ENCODE measurements at regions not wholly inside any gene's neighbourhood (a gene's known extent, or its start where the extent isn't known, plus 50 kb on each side); places are given as distances from the start of the nearest gene placed in this dataset.

DNA sequence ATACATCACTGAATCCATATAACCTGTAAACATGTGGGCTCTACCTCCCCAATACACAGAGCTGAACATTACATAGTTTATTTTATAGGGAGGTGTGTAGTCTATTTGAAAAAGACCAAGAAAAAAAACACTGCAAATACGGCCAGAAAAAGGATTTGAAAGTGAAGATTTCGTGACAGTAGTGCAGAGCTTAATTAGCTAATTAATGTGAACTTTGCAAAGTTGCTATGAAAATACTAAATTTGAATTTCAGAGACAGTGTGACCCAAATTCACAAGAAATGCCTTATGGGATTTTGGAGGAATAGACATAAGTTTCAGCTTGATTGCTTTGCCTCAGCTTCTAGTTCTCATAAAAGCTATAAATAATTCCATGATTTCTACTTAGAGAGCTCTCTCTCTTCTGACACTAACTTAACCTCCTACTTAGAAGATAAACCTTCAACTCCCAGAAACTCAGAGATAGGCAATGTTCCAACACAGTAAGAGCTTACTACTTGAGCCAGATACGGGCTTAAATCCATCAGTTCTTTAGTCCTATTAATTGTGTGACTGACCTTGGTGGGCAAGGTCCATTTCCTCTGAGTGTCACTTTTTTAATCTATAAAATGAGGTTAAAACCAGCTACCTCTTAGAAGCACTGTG lies 87.3 kb upstream of the THBS1 start (continued):
- TF ChIP-seq, protein P1, sequence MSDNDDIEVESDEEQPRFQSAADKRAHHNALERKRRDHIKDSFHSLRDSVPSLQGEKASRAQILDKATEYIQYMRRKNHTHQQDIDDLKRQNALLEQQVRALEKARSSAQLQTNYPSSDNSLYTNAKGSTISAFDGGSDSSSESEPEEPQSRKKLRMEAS (IDR thresholded peaks at IDR 0.05), result no peak
- TF ChIP-seq, protein P2, sequence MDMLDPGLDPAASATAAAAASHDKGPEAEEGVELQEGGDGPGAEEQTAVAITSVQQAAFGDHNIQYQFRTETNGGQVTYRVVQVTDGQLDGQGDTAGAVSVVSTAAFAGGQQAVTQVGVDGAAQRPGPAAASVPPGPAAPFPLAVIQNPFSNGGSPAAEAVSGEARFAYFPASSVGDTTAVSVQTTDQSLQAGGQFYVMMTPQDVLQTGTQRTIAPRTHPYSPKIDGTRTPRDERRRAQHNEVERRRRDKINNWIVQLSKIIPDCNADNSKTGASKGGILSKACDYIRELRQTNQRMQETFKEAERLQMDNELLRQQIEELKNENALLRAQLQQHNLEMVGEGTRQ (IDR thresholded peaks at IDR 0.05), result no peak
- TF ChIP-seq HOXB5 (CRISPR knock-in tag; IDR thresholded peaks at IDR 0.05), result no peak
- TF ChIP-seq KDM5A (IDR thresholded peaks at IDR 0.05), result no peak
- TF ChIP-seq ESRRA (IDR thresholded peaks at IDR 0.05; ENCODE audit: borderline replicate concordance, low read length), result no peak
- TF ChIP-seq, protein P3, sequence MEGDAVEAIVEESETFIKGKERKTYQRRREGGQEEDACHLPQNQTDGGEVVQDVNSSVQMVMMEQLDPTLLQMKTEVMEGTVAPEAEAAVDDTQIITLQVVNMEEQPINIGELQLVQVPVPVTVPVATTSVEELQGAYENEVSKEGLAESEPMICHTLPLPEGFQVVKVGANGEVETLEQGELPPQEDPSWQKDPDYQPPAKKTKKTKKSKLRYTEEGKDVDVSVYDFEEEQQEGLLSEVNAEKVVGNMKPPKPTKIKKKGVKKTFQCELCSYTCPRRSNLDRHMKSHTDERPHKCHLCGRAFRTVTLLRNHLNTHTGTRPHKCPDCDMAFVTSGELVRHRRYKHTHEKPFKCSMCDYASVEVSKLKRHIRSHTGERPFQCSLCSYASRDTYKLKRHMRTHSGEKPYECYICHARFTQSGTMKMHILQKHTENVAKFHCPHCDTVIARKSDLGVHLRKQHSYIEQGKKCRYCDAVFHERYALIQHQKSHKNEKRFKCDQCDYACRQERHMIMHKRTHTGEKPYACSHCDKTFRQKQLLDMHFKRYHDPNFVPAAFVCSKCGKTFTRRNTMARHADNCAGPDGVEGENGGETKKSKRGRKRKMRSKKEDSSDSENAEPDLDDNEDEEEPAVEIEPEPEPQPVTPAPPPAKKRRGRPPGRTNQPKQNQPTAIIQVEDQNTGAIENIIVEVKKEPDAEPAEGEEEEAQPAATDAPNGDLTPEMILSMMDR (IDR thresholded peaks at IDR 0.05), result no peak
- TF ChIP-seq FOSL2 (IDR thresholded peaks at IDR 0.05), result no peak
- TF ChIP-seq FOSL2 (CRISPR knock-in tag; IDR thresholded peaks at IDR 0.05), result no peak
- no peak for TF ChIP-seq POLR2A (IDR thresholded peaks at IDR 0.05; ENCODE audit: low read length)

DNA sequence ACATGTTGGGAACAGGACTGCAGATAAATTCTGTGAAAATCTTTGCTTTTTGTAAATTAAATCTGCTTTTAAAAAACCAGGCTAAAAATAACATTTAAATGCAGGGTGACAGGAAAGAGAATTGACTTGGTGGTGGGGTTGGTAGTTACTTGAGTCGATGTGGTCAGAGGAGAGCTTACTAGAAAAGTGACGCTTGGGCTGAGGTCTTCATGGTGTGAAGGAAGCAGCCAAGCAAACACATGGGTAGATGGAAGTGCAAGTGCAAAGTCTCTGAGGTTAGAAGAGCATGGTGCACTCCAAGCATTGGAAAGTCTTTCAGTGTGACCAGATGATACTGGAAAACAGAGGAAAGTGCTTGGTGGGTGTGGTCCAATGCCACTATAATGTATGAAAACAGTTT lies 86.4 kb upstream of the THBS1 start:
- ChIA-PET CTCF (no interaction called here), POLR2A (no interaction called here)

DNA sequence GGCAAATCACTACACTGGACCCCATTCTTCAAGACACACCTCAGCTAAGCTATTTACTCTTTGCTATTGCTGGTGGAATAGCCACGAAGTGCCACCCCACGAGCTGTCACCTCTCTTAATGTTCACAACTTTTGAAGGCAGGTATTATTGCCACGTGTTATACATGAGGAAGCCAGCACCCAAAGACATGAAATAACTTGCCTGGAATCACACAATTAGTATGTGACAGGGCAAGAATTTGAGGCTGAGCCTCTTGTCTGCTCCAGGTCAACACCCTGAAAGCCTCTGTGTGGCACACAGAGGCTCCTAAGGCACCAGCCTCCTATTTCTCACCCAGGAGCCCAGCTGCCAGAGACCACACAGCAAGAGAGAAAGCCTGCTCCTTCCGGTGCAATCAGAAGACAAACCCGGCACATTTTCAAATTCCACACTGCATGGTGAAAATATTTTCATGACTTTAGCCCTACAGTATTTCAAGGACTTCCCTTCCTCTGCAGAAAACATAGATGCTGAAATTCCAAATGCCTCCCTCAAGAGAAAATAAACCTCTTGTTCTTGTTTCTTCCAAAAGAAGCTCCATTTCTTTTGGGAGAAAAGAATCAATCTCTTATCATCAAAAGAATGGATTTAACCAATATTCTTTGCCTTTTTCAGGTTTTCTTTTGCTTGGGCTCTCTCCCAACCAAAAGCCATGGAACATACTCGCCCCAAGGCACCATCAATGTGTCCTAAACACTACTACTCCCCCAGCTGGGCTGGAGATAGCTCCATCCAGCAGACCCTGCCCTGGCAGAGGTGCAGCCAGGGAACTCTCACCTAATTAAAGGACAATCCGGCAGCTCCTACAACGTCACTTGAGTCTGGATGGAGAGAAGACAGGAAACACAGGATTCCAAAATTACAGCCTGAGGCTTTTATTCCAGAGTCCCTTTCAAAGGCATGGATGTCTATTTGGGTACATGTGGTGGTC lies 84.7 kb upstream of the THBS1 start:
- no peak for DNase-seq (ENCODE audit: low read depth in 1 of 2, low spot score in 1 of 2)
- H3K4me3 ChIP-seq, result no peak overlapping the region
- no peaks in the 10 kb centered on the region for H3K9me3 ChIP-seq
- no peak for FAIRE-seq
- no peak for ATAC-seq
- no peak overlapping the region for H3K4me2 ChIP-seq
- ChIA-PET POLR2A (interaction anchor here (0.6 kb wide), 1 partner anchor 363 kb away, joined by 3 read pairs; no protein-coding TSS in a partner anchor), CTCF (interaction anchor here (1.3 to 1.5 kb wide), 2 partner anchors 17 to 363 kb away, joined by 3 to 4 read pairs; no protein-coding TSS in a partner anchor)
- no peaks in the 10 kb centered on the region for H3K4me1 ChIP-seq
- no peak overlapping the region for H3K27ac ChIP-seq
- WGBS (ENCODE audit: missing lambda C conversion rate), result 55% methylated on average over 6 of the region's 8 CpGs
- no peak for TF ChIP-seq MYC (IDR thresholded peaks at IDR 0.05; ENCODE audit: borderline replicate concordance, low read length)
- no peak for TF ChIP-seq RAD21 (conservative IDR thresholded peaks at IDR 0.05 in 1 of 2, IDR thresholded peaks at IDR 0.05 in 1 of 2)
- TF ChIP-seq, protein P4, sequence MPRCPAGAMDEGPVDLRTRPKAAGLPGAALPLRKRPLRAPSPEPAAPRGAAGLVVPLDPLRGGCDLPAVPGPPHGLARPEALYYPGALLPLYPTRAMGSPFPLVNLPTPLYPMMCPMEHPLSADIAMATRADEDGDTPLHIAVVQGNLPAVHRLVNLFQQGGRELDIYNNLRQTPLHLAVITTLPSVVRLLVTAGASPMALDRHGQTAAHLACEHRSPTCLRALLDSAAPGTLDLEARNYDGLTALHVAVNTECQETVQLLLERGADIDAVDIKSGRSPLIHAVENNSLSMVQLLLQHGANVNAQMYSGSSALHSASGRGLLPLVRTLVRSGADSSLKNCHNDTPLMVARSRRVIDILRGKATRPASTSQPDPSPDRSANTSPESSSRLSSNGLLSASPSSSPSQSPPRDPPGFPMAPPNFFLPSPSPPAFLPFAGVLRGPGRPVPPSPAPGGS (IDR thresholded peaks at IDR 0.05), result no peak
- TF ChIP-seq NFE2L2 (conservative IDR thresholded peaks at IDR 0.05; ENCODE audit: low read length), result no peak
- TF ChIP-seq ZNF302 (CRISPR knock-in tag; IDR thresholded peaks at IDR 0.05), result no peak
- no peak for TF ChIP-seq SMC3 (IDR thresholded peaks at IDR 0.05)
- no peak for TF ChIP-seq JUNB (IDR thresholded peaks at IDR 0.05)
- TF ChIP-seq MAZ (IDR thresholded peaks at IDR 0.05; ENCODE audit: borderline replicate concordance, low read depth, low read length), result no peak
- TF ChIP-seq MAFK (IDR thresholded peaks at IDR 0.05; ENCODE audit: partially characterized antibody), result no peak
- TF ChIP-seq, protein P5, sequence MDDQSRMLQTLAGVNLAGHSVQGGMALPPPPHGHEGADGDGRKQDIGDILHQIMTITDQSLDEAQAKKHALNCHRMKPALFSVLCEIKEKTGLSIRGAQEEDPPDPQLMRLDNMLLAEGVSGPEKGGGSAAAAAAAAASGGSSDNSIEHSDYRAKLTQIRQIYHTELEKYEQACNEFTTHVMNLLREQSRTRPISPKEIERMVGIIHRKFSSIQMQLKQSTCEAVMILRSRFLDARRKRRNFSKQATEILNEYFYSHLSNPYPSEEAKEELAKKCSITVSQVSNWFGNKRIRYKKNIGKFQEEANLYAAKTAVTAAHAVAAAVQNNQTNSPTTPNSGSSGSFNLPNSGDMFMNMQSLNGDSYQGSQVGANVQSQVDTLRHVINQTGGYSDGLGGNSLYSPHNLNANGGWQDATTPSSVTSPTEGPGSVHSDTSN (IDR thresholded peaks at IDR 0.05), result no peak
- no peak for TF ChIP-seq CHD4 (IDR thresholded peaks at IDR 0.05; ENCODE audit: borderline replicate concordance)
- no peak for TF ChIP-seq ZC3H11A (IDR thresholded peaks at IDR 0.05)
- TF ChIP-seq NPAS2 (CRISPR knock-in tag; IDR thresholded peaks at IDR 0.05; ENCODE audit: borderline replicate concordance), result no peak
- TF ChIP-seq ZFP36 (IDR thresholded peaks at IDR 0.05; ENCODE audit: borderline replicate concordance, partially characterized antibody), result no peak

More for the DNA sequence above, 86.4 kb upstream of the THBS1 start:
- H3K4me3 ChIP-seq, result no peak overlapping the region
- WGBS (ENCODE audit: missing lambda C conversion rate), result 91% methylated on average over 2 of the region's 2 CpGs
- no peaks in the 10 kb centered on the region for H3K9me3 ChIP-seq
- H3K4me1 ChIP-seq, result no peaks in the 10 kb centered on the region
- ATAC-seq, result no peak
- no peak for FAIRE-seq
- TF ChIP-seq, protein P6, sequence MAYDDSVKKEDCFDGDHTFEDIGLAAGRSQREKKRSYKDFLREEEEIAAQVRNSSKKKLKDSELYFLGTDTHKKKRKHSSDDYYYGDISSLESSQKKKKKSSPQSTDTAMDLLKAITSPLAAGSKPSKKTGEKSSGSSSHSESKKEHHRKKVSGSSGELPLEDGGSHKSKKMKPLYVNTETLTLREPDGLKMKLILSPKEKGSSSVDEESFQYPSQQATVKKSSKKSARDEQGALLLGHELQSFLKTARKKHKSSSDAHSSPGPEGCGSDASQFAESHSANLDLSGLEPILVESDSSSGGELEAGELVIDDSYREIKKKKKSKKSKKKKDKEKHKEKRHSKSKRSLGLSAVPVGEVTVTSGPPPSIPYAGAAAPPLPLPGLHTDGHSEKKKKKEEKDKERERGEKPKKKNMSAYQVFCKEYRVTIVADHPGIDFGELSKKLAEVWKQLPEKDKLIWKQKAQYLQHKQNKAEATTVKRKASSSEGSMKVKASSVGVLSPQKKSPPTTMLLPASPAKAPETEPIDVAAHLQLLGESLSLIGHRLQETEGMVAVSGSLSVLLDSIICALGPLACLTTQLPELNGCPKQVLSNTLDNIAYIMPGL (CRISPR knock-in tag; IDR thresholded peaks at IDR 0.05; ENCODE audit: borderline replicate concordance), result no peak
- TF ChIP-seq FOSL2 (IDR thresholded peaks at IDR 0.05) (no peak), FOSL2 (CRISPR knock-in tag; IDR thresholded peaks at IDR 0.05) (no peak), NPAS2 (CRISPR knock-in tag; IDR thresholded peaks at IDR 0.05; ENCODE audit: borderline replicate concordance) (no peak), RNF2 (IDR thresholded peaks at IDR 0.05; ENCODE audit: borderline replicate concordance, low read depth) (no peak), FOXS1 (CRISPR knock-in tag; IDR thresholded peaks at IDR 0.05) (no peak), TFCP2L1 (CRISPR knock-in tag; IDR thresholded peaks at IDR 0.05) (no peak), POLR2A (IDR thresholded peaks at IDR 0.05; ENCODE audit: low read length) (no peak), ZNF302 (CRISPR knock-in tag; IDR thresholded peaks at IDR 0.05) (no peak), MAFK (IDR thresholded peaks at IDR 0.05; ENCODE audit: partially characterized antibody) (no peak), ZSCAN20 (CRISPR knock-in tag; IDR thresholded peaks at IDR 0.05) (no peak), SMC3 (IDR thresholded peaks at IDR 0.05) (no peak)
- H3K4me2 ChIP-seq, result no peak overlapping the region
- no peak for DNase-seq (ENCODE audit: low read depth in 1 of 2, low spot score in 1 of 2)
- H3K27ac ChIP-seq, result no peak overlapping the region

Data from A549 (cell line).